SK-MEL-5 (cell line): ENCODE measurements at regions not wholly inside any gene's neighbourhood (a gene's known extent, or its start where the extent isn't known, plus 50 kb on each side); places are given as distances from the start of the nearest gene placed in this dataset.
"Not testable (repeated sequence)": the region's sequence is repeated elsewhere in the genome, so short reads cannot be mapped to it uniquely, and the experiment has no call there.

ENCODE experiments used
- DNase-seq: peaks from one replicate; pipeline ENCODE4 v3.0.0-alpha.2; 2016; ENCODE audit warnings: low read depth, low spot score
- in situ Hi-C: cut with HindIII; loops from 2 replicates; pipeline ENCODE4 v1.10.0; 2016; ENCODE audit warnings: low sequenced_read_pairs, high pct_unique_total_duplicates, low pct_unique_long_range_greater_than_20kb

DNA sequence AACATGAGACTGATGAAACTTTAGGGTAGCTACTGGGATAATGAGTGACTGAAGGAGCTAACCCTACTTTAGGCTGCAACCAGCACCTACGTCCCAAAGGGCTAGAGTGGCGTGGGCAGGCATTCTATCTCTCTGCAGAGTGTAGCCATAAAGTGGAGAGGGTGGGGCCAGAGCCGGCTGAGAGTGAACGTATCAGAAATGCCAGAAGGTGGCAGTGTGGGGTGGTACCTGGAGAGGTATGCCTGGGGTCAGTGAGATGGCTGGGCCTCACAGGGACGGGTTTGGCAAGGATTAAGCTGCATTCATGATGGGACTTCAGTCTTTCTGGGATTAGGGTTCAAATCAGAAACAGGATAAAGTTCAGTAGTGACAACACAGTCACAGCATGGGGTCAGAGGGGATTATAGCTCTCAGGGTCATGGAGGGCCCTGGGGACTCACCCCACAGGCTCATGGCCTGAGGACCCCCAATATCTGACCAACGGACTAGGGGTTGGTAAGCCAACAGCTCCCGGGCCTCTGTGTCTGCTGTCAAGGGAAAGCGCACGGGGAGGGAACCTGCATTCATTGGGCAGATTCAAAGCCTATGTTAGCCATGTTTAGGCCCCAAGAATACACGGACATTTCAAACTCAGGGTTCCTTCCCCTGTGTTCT is 86.5 kb upstream of the FOXB1 start:
- DNase-seq, result peak; percentile 79
- in situ Hi-C loops, result no loop called here

DNA sequence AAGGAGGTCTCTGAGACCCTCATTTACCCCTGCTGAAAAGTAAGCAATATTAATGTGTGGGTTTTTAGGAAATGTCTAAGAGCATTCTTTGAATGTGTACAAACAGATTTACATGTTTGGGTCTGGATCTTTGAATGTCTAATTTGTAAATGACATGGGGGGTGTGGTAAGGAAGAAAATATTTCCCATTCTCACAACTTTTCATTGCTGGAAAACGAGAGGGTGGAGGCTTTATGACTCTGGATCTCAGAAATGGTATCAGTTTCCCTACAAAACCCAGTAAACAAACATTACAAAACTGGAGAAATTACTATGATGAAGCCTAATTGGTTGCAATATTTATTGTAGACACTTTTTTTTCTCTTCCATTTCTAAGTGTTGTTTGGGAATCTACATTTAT is 98.1 kb upstream of the FOXB1 start:
- no peak for DNase-seq
- in situ Hi-C loops, result no loop called here

DNA sequence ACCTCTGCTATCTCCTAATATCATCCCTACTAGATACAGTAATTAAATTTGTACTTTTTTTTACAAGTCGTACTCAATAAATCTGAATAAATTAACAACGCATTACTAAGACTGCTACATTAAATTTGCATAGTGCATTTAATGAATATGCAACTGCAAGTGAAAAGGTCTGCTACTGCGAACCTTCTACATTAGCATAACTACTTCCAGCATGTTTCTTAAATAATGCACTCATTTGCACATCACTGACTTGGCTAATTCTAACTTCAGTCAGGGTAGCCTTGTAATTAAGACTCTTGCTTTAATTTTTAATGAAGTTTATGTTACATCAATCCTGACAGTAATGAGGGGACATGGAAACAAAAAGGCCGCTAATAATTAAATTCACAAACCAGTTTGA is 98.9 kb upstream of the FOXB1 start:
- in situ Hi-C loops, result no loop called here
- DNase-seq, result no peak

DNA sequence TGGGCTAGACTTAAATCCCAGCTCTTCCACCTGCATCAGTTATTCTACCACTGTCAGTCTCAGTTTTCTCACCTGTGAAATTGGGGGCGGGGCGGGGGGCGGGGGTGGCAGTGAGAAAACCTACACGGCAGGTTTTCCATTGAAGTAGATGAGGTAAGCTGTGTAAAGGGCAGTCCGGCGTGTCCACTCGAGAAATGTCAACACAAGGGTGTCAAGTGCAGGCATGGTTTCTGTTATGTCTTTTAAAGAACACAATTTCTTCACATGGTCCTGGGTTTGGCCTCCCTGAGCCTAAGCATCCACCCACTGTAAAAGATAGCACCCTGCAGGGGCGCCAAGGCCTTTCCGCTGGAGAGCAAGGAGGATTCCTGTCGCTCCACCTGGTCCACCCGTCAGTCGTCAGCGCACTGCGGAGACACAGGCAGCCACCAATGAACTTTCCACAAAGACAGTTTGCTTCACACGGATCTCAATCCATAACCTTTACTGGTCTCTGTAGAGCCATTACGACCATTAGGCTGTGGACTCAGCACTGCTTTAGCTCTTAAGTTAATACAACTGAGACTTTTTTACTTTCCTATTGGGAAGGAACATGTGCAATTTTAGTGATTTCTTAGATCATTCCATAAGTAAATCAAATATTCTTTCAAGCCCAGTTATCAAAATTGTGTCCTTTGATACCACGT is 99.5 kb upstream of the FOXB1 start:
- in situ Hi-C loops, result no loop called here
- DNase-seq, result no peak

DNA sequence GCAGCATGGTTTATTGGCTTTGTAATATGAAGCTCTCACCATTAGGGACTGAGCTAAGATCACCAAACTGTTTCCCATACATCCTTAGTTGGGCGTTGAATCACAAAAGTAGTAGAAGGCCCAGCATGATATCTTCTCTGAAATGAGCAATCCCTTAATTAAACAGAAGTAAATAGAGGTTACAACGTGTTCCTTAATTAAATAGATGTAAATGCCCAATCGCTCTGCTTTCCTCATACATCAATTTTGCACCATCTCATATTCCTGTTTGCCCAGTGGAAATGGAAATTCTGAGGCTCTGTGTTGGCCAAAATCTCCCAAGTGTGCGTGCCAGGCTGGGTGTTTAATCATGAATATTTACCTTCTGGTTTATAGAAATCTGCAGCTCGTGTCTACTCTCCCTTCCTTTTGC is 107.4 kb upstream of the FOXB1 start:
- in situ Hi-C loops, result no loop called here
- no peak for DNase-seq

DNA sequence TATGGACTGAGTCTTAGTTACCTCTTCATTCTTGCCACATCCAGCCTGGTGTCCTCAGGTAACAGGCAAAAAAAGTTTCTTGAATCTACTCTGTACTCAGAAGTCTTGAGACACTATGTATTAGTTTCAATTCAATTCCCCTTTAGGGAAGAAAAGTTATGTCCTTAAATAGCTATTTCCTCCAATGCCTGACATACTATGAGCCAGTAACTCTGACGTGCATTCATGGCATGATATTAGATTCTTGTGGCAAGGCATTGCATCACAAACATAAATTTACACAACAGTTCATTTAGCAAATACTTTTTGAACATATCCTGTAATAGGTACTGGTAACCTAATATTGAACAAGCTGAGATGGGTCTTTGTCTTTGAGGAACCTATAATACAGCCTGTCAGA is 109.3 kb upstream of the FOXB1 start:
- no peak for DNase-seq
- in situ Hi-C loops, result no loop called here

DNA sequence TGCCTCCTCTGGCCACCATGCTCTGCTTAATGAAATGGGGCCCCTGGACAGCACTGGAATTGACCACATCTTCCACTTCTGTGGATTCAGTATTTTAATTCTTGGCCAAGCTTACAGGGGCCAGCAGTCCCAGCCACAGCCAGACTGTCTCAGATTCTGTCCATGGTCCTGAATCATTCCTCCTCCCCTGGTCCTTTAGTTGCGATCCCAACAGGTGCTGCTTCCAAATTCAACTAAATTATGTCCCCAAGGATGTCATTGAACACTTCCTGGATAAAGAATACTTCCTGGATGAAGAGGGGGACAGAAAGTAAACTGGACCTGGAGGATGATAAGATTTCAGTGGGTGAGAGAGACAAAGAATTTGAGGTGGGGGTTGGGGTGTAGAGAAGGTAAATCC is 111.1 kb upstream of the FOXB1 start:
- in situ Hi-C loops, result no loop called here
- DNase-seq, result peak; percentile 11

DNA sequence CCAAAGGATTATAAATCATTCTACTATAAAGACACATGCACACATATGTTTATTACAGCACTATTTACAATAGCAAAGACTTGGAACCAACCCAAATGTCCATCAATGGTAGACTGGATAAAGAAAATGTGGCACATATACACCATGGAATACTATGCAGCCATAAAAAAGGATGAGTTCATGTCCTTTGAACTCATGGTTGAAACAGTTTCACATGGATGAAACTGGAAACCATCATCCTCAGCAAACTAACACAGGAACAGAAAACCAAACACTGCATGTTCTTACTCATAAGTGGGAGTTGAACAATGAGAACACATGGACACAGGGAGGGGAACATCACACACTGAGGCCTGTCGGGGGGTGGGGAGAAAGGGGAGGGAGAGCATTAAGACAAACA is 116.2 kb upstream of the FOXB1 start:
- DNase-seq, in situ Hi-C loops: not testable (repeated sequence)

DNA sequence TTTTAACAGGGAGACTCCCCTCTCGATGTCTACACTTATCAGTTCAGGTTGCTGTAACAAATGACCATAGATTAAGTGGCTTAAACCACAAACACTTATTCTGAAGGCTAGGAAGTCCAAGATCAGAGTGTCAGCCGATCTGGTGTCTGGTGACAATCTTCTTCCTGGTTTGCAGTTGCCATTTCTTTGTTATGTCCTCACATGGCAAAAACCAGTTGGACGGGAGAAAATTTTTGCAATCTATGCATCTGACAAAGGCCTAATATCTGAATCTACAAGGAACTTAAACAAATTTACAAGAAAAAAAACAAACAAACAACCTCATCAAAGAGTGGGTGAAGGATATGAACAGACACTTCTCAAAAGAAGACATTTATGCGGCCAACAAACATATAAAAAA is 116.9 kb upstream of the FOXB1 start:
- in situ Hi-C loops, result no loop called here
- no peak for DNase-seq

DNA sequence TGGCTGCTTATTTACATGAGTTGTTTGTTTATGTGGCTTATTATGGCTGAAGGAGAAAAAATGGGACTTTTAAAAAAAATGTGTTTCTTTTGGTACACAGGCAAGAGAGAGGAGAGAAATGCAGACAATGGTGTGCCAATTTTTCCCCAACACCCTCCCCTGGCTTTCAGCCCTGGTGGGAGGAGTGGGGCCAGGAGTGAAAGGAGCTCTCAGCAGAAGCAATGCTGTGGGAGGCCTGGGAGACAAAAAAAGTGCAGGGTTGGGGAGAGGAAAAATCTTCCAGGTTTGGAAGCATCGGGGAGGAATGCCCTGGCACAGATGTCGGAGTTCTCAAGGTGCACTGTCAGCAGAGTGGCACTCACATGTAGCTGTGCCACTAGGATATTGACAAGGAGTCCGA is 117.7 kb upstream of the FOXB1 start:
- in situ Hi-C loops, result no loop called here

DNA sequence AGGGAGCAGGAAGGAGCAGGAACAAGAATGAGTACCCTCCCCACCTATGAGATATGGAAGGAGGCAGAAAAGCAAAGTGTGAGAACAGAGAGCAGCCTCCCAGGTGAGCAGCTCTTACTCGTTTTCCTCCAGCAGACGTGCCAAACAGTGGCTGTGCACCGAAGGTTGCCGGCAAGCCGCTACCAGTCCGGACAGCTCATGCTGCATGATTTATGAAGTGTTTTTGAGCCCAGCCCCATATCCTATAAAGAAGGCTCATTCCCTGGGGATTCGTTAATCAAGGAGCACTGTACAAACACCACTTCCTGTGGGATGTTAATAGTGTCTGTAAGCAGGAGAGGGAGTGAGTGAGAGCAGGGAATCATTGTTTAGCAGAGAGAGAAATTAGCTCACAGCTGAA is 118.3 kb upstream of the FOXB1 start:
- DNase-seq, result peak; percentile 78
- in situ Hi-C loops, result no loop called here

More for the DNA sequence above, 117.7 kb upstream of the FOXB1 start:
- DNase-seq, result no peak

DNA sequence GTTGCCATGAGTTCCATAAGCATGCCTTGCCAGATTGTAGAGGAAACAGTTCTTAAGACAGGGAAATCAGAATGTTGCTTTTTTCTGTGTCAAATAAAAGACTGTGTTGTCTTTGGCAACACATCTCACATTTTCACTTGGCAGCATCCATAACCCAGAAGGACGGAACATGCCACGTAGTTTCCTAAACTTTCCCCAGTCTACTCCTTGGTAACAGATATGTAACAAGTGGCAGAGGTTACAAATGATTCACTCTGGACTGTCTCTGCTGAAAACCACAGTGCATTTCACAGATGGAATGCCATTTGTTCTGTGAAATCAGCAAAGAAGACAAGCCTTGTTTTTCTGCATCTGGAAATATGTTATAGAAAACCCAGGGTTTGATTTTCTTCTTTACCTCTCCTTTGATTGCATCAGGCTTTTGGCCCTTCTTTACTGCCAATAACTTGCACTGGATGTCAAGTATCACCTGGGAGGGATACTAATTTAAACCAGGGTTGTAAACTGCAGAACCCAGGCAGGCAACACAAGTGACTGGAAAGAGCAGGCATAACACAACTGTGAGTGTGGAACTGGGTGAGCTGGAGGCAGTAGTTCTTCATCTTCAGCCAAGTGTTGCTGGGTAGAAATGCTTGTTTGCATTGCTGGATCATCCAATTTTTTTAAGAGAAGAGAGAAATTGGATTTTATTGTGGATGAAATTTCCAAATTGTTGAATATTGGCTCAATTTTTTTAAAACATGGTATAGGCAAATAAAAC is 124.4 kb upstream of the FOXB1 start:
- in situ Hi-C loops, result no loop called here
- DNase-seq, result no peak

DNA sequence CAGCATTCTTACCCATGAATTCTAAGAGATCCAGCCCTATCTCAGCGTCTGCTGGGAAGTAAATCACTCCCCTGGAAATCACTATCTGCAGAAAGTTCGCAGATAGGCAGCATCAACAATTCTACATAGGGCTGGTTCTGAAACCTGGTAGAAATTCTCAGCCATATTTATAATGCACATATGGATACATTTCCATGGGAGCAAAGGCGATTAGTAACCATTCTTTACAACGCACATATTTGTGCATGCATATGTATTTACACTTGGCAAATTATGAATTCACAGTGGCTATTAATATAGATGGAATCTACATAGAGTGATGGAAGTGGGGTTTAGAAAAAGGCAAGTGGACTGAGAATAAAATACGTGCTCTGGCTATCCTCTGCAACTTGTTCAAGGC is 128.0 kb upstream of the FOXB1 start:
- no peak for DNase-seq
- in situ Hi-C loops, result no loop called here

DNA sequence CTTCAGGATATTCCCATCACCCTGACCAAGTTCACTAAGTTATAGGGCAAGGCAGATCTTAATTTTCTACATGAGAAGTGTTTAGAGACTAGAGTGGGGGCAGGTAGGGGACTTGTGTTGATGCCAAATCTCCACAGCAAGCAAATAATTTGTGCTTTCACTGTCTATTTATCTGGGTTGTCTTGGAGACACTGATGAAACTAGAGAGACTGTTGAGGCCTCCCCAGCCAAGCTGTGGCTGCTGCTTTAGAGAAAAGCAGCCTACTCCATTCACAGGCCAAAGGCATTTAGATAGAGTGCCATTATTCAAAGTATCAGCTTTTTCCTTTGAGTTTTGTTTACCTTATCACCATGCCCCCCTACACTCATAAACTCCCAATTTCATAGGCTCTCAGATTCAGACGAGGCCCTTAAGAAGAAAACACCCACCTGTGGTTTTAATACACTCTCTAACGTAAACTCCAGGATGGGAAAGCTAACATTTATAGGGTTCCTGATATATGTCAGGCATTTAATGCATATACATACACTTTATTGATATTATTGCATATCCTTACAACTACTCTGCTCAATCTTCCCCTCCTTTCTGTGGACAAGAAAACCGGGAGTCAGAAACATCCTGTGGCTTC is 130.4 kb upstream of the FOXB1 start:
- no peak for DNase-seq
- in situ Hi-C loops, result no loop called here

DNA sequence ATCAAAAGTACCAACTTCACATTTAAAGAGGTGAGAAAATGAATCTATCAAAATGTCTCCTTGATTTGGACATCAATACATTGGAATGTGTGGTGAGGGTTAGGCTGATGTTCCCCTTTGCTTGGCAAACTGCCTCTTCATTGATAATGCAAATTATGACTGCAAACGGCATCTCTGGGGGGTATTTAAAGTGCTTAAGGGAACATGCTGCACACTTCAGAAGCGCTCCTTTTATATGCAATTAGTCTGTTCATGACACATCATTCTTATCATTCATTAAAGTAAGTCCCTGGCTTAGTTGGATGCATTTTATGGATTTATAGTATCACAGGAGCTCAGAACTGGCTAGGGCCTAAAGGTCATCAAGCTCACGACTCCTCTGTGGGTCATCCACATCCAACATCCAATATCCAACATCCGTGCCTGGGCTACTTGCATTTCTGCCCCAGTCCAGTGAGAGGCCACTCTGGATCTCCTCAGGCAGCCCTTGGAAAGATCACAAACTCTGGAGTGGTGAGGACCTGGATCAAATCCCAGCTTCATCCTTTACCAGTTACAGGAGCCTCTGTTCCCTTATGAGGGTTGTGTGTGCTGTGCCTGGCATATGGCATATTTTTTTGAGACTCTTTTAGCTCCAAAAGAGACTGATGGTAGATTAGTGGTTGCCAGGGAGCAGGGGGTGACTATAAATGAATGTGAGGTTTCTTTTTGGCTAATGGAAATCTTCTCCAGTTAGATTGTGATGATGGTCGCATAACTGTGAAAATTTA is 136.8 kb upstream of the FOXB1 start:
- in situ Hi-C loops, result no loop called here
- no peak for DNase-seq

DNA sequence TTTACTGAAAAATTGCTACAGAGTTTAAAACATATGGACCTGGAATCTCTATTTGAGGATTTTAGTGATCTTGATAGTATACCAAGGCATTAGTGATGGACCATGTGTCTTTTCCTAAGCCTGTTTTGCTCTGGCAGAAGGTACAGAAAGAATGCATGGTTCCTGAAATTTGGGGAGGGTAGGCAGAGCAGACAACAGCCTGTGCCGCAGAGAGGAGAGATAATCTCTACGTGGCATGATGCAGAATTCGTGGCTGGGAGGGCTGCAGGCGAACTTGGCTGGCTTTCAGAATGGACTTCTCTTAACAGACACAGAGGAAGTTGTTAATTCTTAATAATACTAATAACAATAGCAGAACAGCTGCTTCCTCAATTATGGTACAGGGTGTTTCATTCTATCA is 137.5 kb upstream of the FOXB1 start:
- in situ Hi-C loops, result no loop called here
- no peak for DNase-seq

DNA sequence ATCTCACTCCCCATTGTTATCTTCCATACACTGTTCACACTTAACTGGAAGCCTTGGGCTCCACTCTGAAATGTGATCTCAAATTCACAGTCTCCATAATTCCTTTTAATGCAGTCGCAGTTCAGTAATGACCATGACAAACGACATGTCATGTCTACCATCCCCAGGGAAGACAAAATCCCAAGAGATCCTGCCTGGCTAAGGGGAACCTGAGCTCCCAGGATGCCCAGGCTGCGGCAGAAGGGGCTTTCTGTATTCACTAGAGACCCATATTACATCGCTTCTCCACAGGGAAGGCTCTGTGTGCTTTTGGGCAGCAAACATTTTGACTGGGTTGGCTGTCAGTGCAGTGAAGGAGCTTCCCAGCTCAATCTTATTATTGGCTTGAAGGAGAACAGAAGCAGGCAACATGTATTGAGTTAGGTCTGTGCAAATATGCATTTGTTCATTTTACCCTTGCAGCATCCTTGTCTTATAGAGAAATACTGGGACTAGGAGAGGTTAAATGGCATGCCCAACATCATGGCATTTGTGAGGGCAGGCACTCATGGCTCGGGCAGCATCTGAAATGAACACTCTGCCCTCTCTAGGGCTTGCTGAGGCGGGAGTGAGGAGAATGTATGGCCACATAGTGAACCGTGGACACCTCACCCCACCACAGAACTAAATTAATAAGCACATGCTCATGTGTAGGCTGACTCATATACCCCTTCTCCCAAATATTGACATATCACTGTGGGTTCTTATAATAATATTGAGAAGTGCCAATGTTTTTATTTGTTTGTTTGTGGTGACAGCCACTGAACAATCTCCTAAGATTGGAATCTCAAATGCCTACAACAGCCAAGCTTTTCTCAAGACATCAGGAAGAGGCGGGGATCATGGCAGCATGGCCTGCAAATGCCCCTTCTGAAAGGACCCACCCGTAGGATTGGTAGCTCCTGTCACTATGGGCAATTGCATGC is 141.6 kb upstream of the FOXB1 start:
- no peak for DNase-seq
- in situ Hi-C loops, result no loop called here
